ELR (cell line): ENCODE measurements at regions not wholly inside any gene's neighbourhood (a gene's known extent, or its start where the extent isn't known, plus 50 kb on each side); places are given as distances from the start of the nearest gene placed in this dataset.
A peak's percentile ranks its signal among the peaks of the same experiment; 100 is the strongest.

ENCODE experiments used
- DNase-seq: peaks from one replicate; pipeline ENCODE4 v3.0.0-alpha.2; 2015; ENCODE audit warnings: low read depth

- no peak for DNase-seq
Observed at GRCh38 chr11:82373781-82374542, 359.7 kb downstream of the FAM181B start.

DNA sequence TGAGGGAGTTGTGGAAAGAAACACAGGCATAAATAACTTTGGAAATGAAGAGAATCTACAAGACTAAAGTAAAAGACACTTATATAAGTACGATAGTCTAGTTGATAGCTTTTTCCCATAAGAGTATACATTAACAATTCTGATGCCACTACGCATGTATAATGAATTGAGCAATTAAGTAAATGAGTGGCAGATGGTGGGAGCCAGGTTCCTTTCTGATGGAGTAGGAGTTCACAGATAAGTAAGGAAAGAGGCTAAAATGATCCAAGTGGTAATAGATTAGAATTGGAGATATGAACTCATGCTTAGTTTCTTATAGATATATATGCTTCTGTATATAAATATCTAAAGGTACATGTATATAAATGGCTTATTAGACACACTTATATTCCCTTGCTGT, 368.3 kb downstream of the FAM181B start:
- no peak for DNase-seq

GRCh38 chr11:82356316-82356715, 377.3 kb downstream of the FAM181B start:
- no peak for DNase-seq

DNA sequence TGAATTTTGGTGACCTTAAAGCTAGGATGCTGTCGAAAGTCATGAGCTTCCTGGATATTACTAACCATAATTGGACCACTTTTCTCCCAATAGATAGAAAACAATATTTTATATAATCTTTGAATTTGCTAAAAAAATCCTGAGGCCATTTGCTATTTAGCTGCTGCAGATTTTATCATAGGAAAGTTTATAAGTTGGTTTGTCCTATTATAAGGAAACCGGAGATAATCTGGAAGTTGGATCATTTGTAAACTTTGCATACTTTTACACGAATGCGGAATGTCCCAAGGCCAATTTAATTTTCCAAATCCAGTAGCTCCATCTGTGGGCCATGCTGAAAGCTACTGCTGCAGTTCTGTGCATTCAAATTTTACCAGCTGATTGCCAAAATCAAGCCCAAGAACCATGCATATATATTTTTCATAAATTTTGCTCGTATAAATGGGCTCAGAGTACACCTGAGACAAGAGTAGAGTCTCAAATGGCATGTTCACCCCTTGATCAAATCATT, 378.3 kb downstream of the FAM181B start:
- no peak for DNase-seq

- DNase-seq = no peak
Observed at GRCh38 chr11:82326853-82327252, 406.8 kb downstream of the FAM181B start.

GRCh38 chr11:82321206-82321605, 412.5 kb downstream of the FAM181B start:
- DNase-seq = no peak

- DNase-seq = no peak
Observed at GRCh38 chr11:82315093-82315492, 418.6 kb downstream of the FAM181B start.

DNA sequence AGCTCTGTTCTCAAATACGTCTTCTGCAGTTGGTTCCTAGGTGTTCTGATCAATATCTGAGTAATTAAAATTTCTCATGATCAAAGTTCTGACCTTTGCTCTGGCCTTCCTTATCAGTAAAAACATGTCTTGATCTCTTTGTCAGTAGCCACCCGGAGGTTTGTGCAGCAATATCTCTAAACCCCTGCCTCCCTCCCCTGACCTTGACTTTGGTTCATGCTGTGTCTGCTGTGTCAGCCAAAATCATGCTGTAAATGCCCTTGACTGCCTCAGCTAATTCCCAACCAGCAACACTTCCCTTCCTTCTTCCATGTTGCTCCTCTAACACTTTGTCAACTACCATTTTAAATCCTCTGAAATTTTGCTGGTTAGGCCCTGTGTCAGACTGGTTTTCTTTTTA, 424.7 kb downstream of the FAM181B start:
- no peak for DNase-seq

DNA sequence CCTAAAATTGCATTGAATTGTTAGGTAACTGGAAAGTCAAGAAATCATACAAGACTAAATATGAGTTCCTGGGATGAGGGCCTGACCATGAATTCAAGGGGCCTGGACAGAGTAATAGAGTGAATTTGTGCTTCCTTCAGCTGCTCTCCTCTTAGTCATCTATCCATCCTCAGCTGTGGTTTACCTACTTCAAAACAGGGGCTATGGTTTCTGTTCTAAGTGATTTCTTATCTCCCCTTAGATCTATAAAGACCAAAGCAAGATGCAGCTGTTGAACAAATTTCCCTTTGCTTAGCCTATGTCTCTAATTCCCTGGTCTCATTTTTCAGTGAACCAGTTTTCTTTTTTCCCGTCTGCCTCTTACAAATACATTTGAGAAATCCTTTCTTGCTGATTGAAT, 428.5 kb downstream of the FAM181B start:
- DNase-seq = no peak

GRCh38 chr11:82303671-82304070, 430.0 kb downstream of the FAM181B start:
- no peak for DNase-seq

GRCh38 chr11:82288471-82288870, 445.2 kb downstream of the FAM181B start:
- no peak for DNase-seq

- no peak for DNase-seq
Observed at GRCh38 chr11:82270870-82271269, 462.8 kb downstream of the FAM181B start.

GRCh38 chr11:82268627-82269026, 465.0 kb downstream of the FAM181B start:
- no peak for DNase-seq

GRCh38 chr11:82267186-82267585, 466.5 kb downstream of the FAM181B start:
- DNase-seq = no peak

- DNase-seq = no peak
Observed at GRCh38 chr11:82261367-82261766, 472.3 kb downstream of the FAM181B start.

GRCh38 chr11:82250047-82250446, 483.6 kb downstream of the FAM181B start:
- no peak for DNase-seq

DNA sequence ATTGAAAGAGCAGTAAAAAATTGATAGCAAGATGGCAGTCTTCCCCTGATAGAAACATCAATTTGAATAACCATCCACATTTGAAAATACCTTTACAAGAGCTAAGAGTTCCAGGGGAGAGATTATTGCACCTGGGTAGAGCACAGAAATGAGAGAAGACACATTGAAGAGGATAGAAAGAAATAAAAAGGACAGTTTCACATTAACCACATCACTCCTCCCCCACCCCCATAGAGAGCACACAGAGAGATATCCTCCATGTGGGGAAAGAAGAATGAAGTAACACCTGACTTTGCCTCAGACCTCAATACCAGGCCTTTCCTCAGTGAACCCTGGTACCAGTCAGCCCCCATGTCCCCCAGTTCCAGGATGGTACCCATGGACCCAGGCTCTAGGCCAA, 486.7 kb downstream of the FAM181B start:
- DNase-seq = no peak

GRCh38 chr11:82239498-82239897, 494.2 kb downstream of the FAM181B start:
- no peak for DNase-seq

GRCh38 chr11:82234256-82234655, 499.4 kb downstream of the FAM181B start:
- no peak for DNase-seq

DNA sequence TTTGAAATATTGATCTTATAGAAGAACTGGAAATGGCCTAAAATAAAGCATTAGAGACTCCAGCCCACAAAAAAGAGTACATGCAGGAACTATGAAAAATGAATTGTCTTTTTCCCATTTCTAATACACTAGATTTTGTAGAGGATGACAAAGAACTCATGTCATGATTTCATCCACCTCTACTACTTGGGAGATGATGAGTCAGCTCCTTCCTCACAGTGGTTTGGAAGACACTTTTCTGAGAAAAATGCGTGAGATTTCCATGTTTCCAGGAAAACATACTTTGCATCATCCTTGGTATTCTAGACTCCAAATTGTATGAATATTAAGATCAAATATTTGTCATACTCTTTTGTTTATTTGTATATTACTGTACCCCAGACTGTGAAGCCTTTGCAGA, 500.5 kb downstream of the FAM181B start:
- DNase-seq = no peak

GRCh38 chr11:82229341-82229740, 504.3 kb downstream of the FAM181B start:
- DNase-seq = peak; percentile 0

DNA sequence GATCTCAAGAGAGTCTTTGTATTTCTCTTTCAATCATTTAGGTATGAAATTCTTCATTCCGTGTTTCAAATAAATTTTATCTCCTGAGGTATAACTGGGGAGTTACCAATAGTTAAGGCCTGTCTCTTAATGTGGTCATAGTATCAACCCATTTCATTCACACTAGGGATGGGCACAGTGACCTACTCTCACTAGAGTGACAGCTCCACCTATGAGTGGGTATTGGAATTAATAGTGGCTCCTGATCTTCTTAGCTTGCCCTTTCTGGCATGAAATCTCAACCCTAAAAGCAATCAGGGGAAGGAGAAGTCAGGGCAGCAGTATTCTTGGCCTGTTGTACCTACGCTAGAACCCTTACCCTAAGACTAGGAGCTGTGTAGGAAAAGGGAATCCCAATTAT, 507.7 kb downstream of the FAM181B start:
- DNase-seq = no peak

DNA sequence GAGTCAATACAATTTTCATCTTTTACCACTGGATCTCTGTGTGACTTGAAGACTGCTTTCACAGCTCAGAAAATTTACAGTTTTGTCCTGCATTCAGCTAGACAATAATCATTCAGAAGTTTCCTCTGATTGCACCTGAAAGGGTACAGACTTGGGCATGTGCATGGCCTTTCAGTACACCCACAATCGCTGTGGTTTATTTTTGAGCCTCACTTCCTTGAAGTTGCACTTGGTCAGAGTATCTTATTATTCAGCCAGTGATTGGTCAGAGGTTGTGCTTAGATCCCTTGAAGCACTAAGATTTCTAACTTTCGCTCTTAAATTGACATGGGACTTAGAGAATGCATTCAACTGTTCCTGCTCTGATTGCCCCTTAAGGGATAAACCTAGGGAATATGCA, 508.2 kb downstream of the FAM181B start:
- no peak for DNase-seq

DNA sequence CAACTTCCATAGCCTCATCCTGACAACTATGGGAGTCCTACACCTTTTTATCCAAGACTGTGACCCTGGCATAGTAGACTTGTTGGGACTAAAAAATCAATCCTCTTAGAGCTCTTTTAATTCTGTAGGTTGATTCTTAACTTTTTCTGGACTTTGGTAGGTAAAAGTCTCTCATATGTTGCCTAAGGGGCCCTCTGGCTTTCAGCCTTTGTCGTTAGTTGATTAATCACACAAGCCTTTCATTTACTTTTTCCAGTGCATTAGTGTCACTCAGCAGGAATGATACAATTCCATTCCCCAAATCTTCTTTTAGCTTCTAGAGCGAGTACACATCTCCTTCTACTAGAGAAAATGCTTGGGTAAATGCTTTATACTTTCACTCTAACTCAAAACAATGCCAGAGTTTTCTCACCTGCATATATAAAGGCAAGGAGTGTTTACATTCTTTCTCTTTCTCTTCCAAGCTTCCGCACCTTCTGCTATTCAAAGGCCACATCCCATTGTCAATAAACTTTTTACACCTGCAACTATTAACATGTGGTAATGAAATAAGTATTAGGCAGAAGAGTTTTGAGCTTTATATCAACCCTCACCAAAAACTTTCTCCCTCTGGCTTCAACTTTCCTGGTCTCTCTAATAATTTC, 516.6 kb downstream of the FAM181B start:
- DNase-seq = no peak
